ENCODE measurements at regions not wholly inside any gene's neighbourhood (a gene's known extent, or its start where the extent isn't known, plus 50 kb on each side); places are given as distances from the start of the nearest gene placed in this dataset.

DNA sequence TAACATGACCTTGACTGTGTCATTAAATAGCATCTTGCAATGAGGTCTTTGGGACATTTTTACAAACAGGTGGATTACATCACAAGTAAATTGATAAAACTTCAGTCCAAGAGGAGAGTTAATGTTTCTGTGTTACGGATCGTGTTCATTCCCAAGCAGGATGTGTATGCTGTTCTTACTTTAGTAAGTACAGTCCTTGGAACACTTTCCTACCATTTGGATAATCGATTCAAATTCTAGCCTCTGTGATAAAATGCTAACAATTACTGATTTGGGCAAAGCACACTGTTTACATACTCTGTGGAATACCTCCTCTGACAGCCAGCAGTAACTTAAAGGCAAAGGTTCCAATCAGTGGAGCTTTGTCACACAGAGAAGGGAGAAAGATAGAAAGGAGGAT, 351.7 kb downstream of the FAT3 start:
- Mint-ChIP-seq H3K9me3 (peaks cover 9 to 10% of the 10 kb centered on the region in 2 donors), H3K4me1 (no peaks in the 10 kb centered on the region), H3K27me3 (ENCODE audit: low read depth in 2 of 2) (no peaks in the 10 kb centered on the region), H3K4me3 (no peak overlapping the region), H3K36me3 (no peaks in the 10 kb centered on the region), H3K27ac (no peak overlapping the region)
- no peak overlapping the region for H3K27ac ChIP-seq (ENCODE audit: low read length)
- no peaks in the 10 kb centered on the region for H3K27me3 ChIP-seq (ENCODE audit: control insufficient read depth, insufficient read depth, low read length)
- no peaks in the 10 kb centered on the region for H3K36me3 ChIP-seq (ENCODE audit: control insufficient read depth, insufficient read depth, low read length)
- no peaks in the 10 kb centered on the region for H3K4me1 ChIP-seq (ENCODE audit: control insufficient read depth, insufficient read depth, low read length)
- TF ChIP-seq CTCF (IDR thresholded peaks at IDR 0.05): no peak
- DNase-seq (no peak), ATAC-seq (no peak)
- intact Hi-C loops (cut with micrococcal nuclease): no loop called here
- 75% methylated on average over 3 of the region's 3 CpGs for WGBS (ENCODE audit: insufficient coverage)
- no peaks in the 10 kb centered on the region for H3K9me3 ChIP-seq (ENCODE audit: control insufficient read depth, insufficient read depth, low read length)
- no peak overlapping the region for H3K4me3 ChIP-seq (ENCODE audit: low read length)

- peaks cover 8 to 10% of the 10 kb centered on the region in 2 donors for H3K9me3 Mint-ChIP-seq
- no peaks in the 10 kb centered on the region for H3K27me3 Mint-ChIP-seq (ENCODE audit: low read depth in 2 of 2)
Measured at GRCh38 chr11:92580908-92581307, 356.3 kb downstream of the FAT3 start.

GRCh38 chr11:92588393-92588792, 363.8 kb downstream of the FAT3 start:
- DNase-seq (no peak), ATAC-seq (no peak)
- Mint-ChIP-seq H3K9me3 (peaks cover 4 to 8% of the 10 kb centered on the region in 2 donors), H3K27me3 (ENCODE audit: low read depth in 2 of 2) (no peaks in the 10 kb centered on the region), H3K27ac (no peak overlapping the region), H3K36me3 (no peaks in the 10 kb centered on the region), H3K4me3 (no peak overlapping the region), H3K4me1 (no peaks in the 10 kb centered on the region)
- Histone ChIP-seq H3K36me3 (ENCODE audit: control insufficient read depth, insufficient read depth, low read length) (no peaks in the 10 kb centered on the region), H3K9me3 (ENCODE audit: control insufficient read depth, insufficient read depth, low read length) (no peaks in the 10 kb centered on the region), H3K4me3 (ENCODE audit: low read length) (no peak overlapping the region), H3K27me3 (ENCODE audit: control insufficient read depth, insufficient read depth, low read length) (no peaks in the 10 kb centered on the region), H3K27ac (ENCODE audit: low read length) (no peak overlapping the region), H3K4me1 (ENCODE audit: control insufficient read depth, insufficient read depth, low read length) (no peaks in the 10 kb centered on the region)
- no peak for TF ChIP-seq CTCF (IDR thresholded peaks at IDR 0.05)
- intact Hi-C loops (cut with micrococcal nuclease): no loop called here

More at GRCh38 chr11:92580908-92581307, 356.3 kb downstream of the FAT3 start:
- no peak overlapping the region for H3K4me3 ChIP-seq (ENCODE audit: low read length)
- no peak for TF ChIP-seq CTCF (IDR thresholded peaks at IDR 0.05)
- DNase-seq (no peak), ATAC-seq (no peak)
- Mint-ChIP-seq H3K4me1 (no peaks in the 10 kb centered on the region), H3K36me3 (no peaks in the 10 kb centered on the region), H3K27ac (no peak overlapping the region), H3K4me3 (no peak overlapping the region)
- H3K27ac ChIP-seq (ENCODE audit: low read length): no peak overlapping the region
- H3K27me3 ChIP-seq (ENCODE audit: control insufficient read depth, insufficient read depth, low read length): no peaks in the 10 kb centered on the region
- intact Hi-C loops (cut with micrococcal nuclease): no loop called here
- H3K4me1 ChIP-seq (ENCODE audit: control insufficient read depth, insufficient read depth, low read length): no peaks in the 10 kb centered on the region
- H3K36me3 ChIP-seq (ENCODE audit: control insufficient read depth, insufficient read depth, low read length): no peaks in the 10 kb centered on the region
- 45% methylated on average over 1 of the region's 1 CpG for WGBS (ENCODE audit: insufficient coverage)
- no peaks in the 10 kb centered on the region for H3K9me3 ChIP-seq (ENCODE audit: control insufficient read depth, insufficient read depth, low read length)

- no peaks in the 10 kb centered on the region for H3K4me1 ChIP-seq (ENCODE audit: control insufficient read depth, insufficient read depth, low read length)
- no peak overlapping the region for H3K4me3 ChIP-seq (ENCODE audit: low read length)
- intact Hi-C loops (cut with micrococcal nuclease): no loop called here
- H3K4me3 Mint-ChIP-seq: no peak overlapping the region
- H3K9me3 Mint-ChIP-seq: peaks cover 2 to 6% of the 10 kb centered on the region in 2 donors
- no peak for ATAC-seq
- H3K27ac Mint-ChIP-seq: no peak overlapping the region
- no peaks in the 10 kb centered on the region for H3K36me3 ChIP-seq (ENCODE audit: control insufficient read depth, insufficient read depth, low read length)
- no peaks in the 10 kb centered on the region for H3K27me3 Mint-ChIP-seq (ENCODE audit: low read depth in 2 of 2)
- DNase-seq: no peak
- WGBS (ENCODE audit: insufficient coverage): 93% methylated on average over 3 of the region's 3 CpGs
- no peaks in the 10 kb centered on the region for H3K4me1 Mint-ChIP-seq
- TF ChIP-seq CTCF (IDR thresholded peaks at IDR 0.05): no peak
- no peaks in the 10 kb centered on the region for H3K36me3 Mint-ChIP-seq
- H3K27me3 ChIP-seq (ENCODE audit: control insufficient read depth, insufficient read depth, low read length): no peaks in the 10 kb centered on the region
- H3K9me3 ChIP-seq (ENCODE audit: control insufficient read depth, insufficient read depth, low read length): no peaks in the 10 kb centered on the region
- H3K27ac ChIP-seq (ENCODE audit: low read length): no peak overlapping the region
Measured at GRCh38 chr11:92589512-92589911, 364.9 kb downstream of the FAT3 start.
